K562 (cell line): ENCODE measurements at regions not wholly inside any gene's neighbourhood (a gene's known extent, or its start where the extent isn't known, plus 50 kb on each side); places are given as distances from the start of the nearest gene placed in this dataset.

Experiments used
- ATAC-seq: fragments of 200-7000 bp; cut with Tn5 transposase; 3 replicates; pipeline ENCODE4 v1.9.1; 2020; ENCODE audit warnings: moderate library complexity
- BruUV-seq: library from RNA; stranded (reverse); fragments of 400-500 nt; replicated peaks from 2 replicates; lab custom pipeline; 2021; lab: Mats Ljungman, UMichigan
- CTCF ChIA-PET: fragments of 300-600 bp; formaldehyde crosslinking; extraction: SDS; loops from one replicate; lab custom pipeline; 2021; ENCODE audit warnings: low intra/inter-chr PET ratio; lab: Yijun Ruan, JAX
- POLR2A ChIA-PET: fragments of 300-600, 350-650 bp; sonication (Branson Sonifier 250); formaldehyde crosslinking; extraction: SDS; loops from one replicate; lab custom pipeline; 2021; ENCODE audit warnings: antibody characterized with exemption, inconsistent platforms; lab: Yijun Ruan, JAX
- DNase-seq, 4 experiments: peaks; one replicate each; pipeline versions ENCODE4 v3.0.0 to v3.0.0-alpha.2; 2011 to 2018; ENCODE audit warnings: low spot score in 3 of 4, mixed read lengths in 3 of 4; ENCODE audit errors: extremely low read depth in 1 of 4
- FAIRE-seq: peaks from 2 replicates; lab custom pipeline; 2011; peaks lifted over from hg19 to GRCh38; lab: Jason Lieb, UNC
- H2AFZ ChIP-seq: 2 replicates; pipeline ENCODE4 v1.6.0; 2011; ENCODE audit warnings: low read depth, low read length, control low read depth, inconsistent platforms
- H3K27ac ChIP-seq: fragments of 200-600 bp; 3 replicates; pipeline ENCODE4 v1.8.0; 2011; ENCODE audit warnings: low read depth, mild to moderate bottlenecking, control low read depth, inconsistent platforms, low read length, moderate library complexity, mixed read lengths; ENCODE audit errors: extremely low read depth
- H3K27me3 ChIP-seq, 2 experiments: fragments of 300-600 bp in 1 of 2; 2 replicates in 1 of 2; 3 replicates in 1 of 2; pipeline versions ENCODE4 v1.6.0 to v1.8.0; 2011; ENCODE audit warnings: inconsistent platforms in 2 of 2, low read length in 2 of 2, mild to moderate bottlenecking in 1 of 2, mixed read lengths in 1 of 2, moderate library complexity in 1 of 2; ENCODE audit not compliant: control insufficient read depth in 2 of 2, insufficient read depth in 2 of 2
- H3K36me3 ChIP-seq: fragments of 300-600 bp; 3 replicates; pipeline ENCODE4 v1.8.0; 2011; ENCODE audit warnings: mild to moderate bottlenecking, low read length, inconsistent platforms; ENCODE audit not compliant: control insufficient read depth, insufficient read depth
- H3K4me1 ChIP-seq, 2 experiments: fragments of 200-600 bp in 1 of 2; replicated peaks in 1 of 2; 2 replicates in 1 of 2; 3 replicates in 1 of 2; pipeline versions ENCODE4 v1.5.1 to v1.8.0; 2011; ENCODE audit warnings: inconsistent platforms in 2 of 2, low read length in 2 of 2, mild to moderate bottlenecking in 1 of 2, mixed read lengths in 1 of 2, moderate library complexity in 1 of 2; ENCODE audit not compliant: control insufficient read depth in 2 of 2, insufficient read depth in 2 of 2
- H3K4me2 ChIP-seq: 2 replicates; pipeline ENCODE4 v1.6.1; 2011; ENCODE audit warnings: low read length, control low read depth, inconsistent platforms, mixed read lengths; ENCODE audit not compliant: insufficient read depth
- H3K4me3 ChIP-seq: fragments of 200-600 bp; sonication (generic), shearing (Covaris generic); 2 replicates; pipeline ENCODE4 v1.5.1; 2016; ENCODE audit warnings: control low read depth, inconsistent platforms
- H3K79me2 ChIP-seq: fragments of 200-600 bp; 3 replicates; pipeline ENCODE4 v1.8.0; 2011; ENCODE audit warnings: low read length, inconsistent platforms; ENCODE audit not compliant: control insufficient read depth, insufficient read depth
- H3K9ac ChIP-seq, 2 experiments: 2 replicates each; pipeline versions ENCODE4 v1.6.0 to v1.6.1; 2011; ENCODE audit warnings: low read depth in 2 of 2, low read length in 2 of 2, control low read depth in 1 of 2, inconsistent platforms in 1 of 2, mild to moderate bottlenecking in 1 of 2, mixed read lengths in 1 of 2; ENCODE audit not compliant: insufficient read depth in 1 of 2
- H3K9me1 ChIP-seq: one replicate; pipeline ENCODE4 v1.6.0; 2011; ENCODE audit warnings: inconsistent platforms, mild to moderate bottlenecking, low read length, moderate library complexity; ENCODE audit not compliant: control insufficient read depth, insufficient read depth
- H3K9me3 ChIP-seq: replicated peaks from 2 replicates; pipeline ENCODE4 v1.5.1; 2011; ENCODE audit warnings: low read depth, low read length, inconsistent platforms; ENCODE audit not compliant: control insufficient read depth, insufficient read depth
- H4K20me1 ChIP-seq: replicated peaks from 2 replicates; pipeline ENCODE4 v1.6.1; 2011; ENCODE audit warnings: low read length, inconsistent platforms, mixed read lengths; ENCODE audit not compliant: control insufficient read depth, insufficient read depth
- CBFA2T3 ChIP-seq: fragments of 450-650 bp; IDR thresholded peaks from 2 replicates; pipeline ENCODE4 v1.6.1; 2017
- ELF4 ChIP-seq: fragments of 450-650 bp; formaldehyde crosslinking; IDR thresholded peaks from 2 replicates; pipeline ENCODE4 v1.4.0; 2022; ENCODE audit warnings: missing genetic modification characterization
- HMGN3 ChIP-seq: IDR thresholded peaks from 2 replicates; pipeline ENCODE4 v1.6.1; 2011; ENCODE audit warnings: borderline replicate concordance, low read depth, mild to moderate bottlenecking, mixed read lengths, low read length; ENCODE audit not compliant: insufficient read length; ENCODE audit errors: extremely low read depth
- HOMEZ ChIP-seq: fragments of 250-450 bp; sonication (Bioruptor Pico); IDR thresholded peaks from 2 replicates; pipeline ENCODE4 v1.4.0; 2020; ENCODE audit warnings: mild to moderate bottlenecking, moderate library complexity
- KAT2B ChIP-seq: IDR thresholded peaks from one replicate; pipeline ENCODE4 v1.6.1; 2012; ENCODE audit warnings: low read depth, mild to moderate bottlenecking, control low read depth, inconsistent platforms, low read length, moderate library complexity
- TCF7L2 ChIP-seq: fragments of 150-350 bp; IDR thresholded peaks from 2 replicates; pipeline ENCODE4 v1.6.1; 2016; ENCODE audit warnings: low read depth, mild to moderate bottlenecking, low read length, moderate library complexity
- ZBTB2 ChIP-seq: fragments of 450-650 bp; IDR thresholded peaks from 2 replicates; pipeline ENCODE4 v1.6.1; 2016; ENCODE audit warnings: antibody characterized with exemption
- ZKSCAN1 ChIP-seq: fragments of 150-350 bp; IDR thresholded peaks from 2 replicates; pipeline ENCODE4 v1.6.1; 2016; ENCODE audit warnings: low read depth, low read length
- WGBS: fragments of 100-300 bp; shearing (Covaris generic); methylation state at CpG from one replicate; pipeline ENCODE4 v1.1.6; 2016; ENCODE audit warnings: low coverage, mixed read lengths; ENCODE audit not compliant: insufficient coverage; ENCODE audit errors: missing lambda C conversion rate; 5-methylcytosine and 5-hydroxymethylcytosine counted together
- in situ Hi-C: fragments of 300-500 bp; cut with MboI; formaldehyde crosslinking; loops from 4 replicates; pipeline ENCODE4 v1.15.0; 2018; ENCODE audit warnings: inconsistent platforms, mixed read lengths
- intact Hi-C: fragments of 100-400 bp; cut with micrococcal nuclease; formaldehyde crosslinking; loops from 2 replicates; pipeline ENCODE4 v1.14.2; 2022

GRCh38 chr1:99439433-99440075 lies 175.3 kb downstream of the PLPPR4 start:
- Histone ChIP-seq H3K9me1 (no peaks in the 10 kb centered on the region), H3K9ac (no peak overlapping the region), H3K4me3 (no peak overlapping the region), H3K36me3 (no peaks in the 10 kb centered on the region), H3K4me2 (no peak overlapping the region), H2AFZ (no peak overlapping the region), H4K20me1 (no peaks in the 10 kb centered on the region), H3K9me3 (no peaks in the 10 kb centered on the region), H3K27ac (no peak overlapping the region), H3K79me2 (no peaks in the 10 kb centered on the region), H3K27me3 (no peaks in the 10 kb centered on the region), H3K4me1 (no peaks in the 10 kb centered on the region)
- in situ Hi-C loops, result no loop called here
- ChIA-PET POLR2A (interaction anchor here (0.5 to 0.8 kb wide), 3 partner anchors 22 to 584 kb away, joined by 3 to 4 read pairs (median 3); no protein-coding TSS in a partner anchor), CTCF (no interaction called here)
- intact Hi-C loops, result no loop called here
- no peak for TF ChIP-seq ELF4
- TF ChIP-seq HMGN3, result no peak
- TF ChIP-seq ZBTB2, result no peak
- no peak for TF ChIP-seq TCF7L2
- no peak for TF ChIP-seq ZKSCAN1
- no peak for TF ChIP-seq HOMEZ (CRISPR knock-in tag)
- 0 out of 2 replicates have a peak, but pooled peaks have one; percentile 36 for TF ChIP-seq CBFA2T3
- no peak for TF ChIP-seq KAT2B
- FAIRE-seq, result no peak
- no peak for DNase-seq
- 0% methylated on average over 3 of the region's 3 CpGs for WGBS
- ATAC-seq, result no peak
- BruUV-seq, result no TSS peak
